Activated CD4-positive, alpha-beta T cell treated with anti-CD3 and anti-CD28 coated beads for 24 hours (primary cell): ENCODE measurements at regions not wholly inside any gene's neighbourhood (a gene's known extent, or its start where the extent isn't known, plus 50 kb on each side); places are given as distances from the start of the nearest gene placed in this dataset.

Experiments used
- DNase-seq, 2 donors: peaks; one replicate each; pipeline ENCODE4 v3.0.0-alpha.2; 2020; ENCODE audit warnings: low read depth in 2 of 2

- DNase-seq, result peak; percentile 41 to 42
Measured at GRCh38 chr15:46312133-46312740, 677.4 kb downstream of the SQOR start.

GRCh38 chr15:46315434-46315833, 680.6 kb downstream of the SQOR start:
- no peak for DNase-seq

DNA sequence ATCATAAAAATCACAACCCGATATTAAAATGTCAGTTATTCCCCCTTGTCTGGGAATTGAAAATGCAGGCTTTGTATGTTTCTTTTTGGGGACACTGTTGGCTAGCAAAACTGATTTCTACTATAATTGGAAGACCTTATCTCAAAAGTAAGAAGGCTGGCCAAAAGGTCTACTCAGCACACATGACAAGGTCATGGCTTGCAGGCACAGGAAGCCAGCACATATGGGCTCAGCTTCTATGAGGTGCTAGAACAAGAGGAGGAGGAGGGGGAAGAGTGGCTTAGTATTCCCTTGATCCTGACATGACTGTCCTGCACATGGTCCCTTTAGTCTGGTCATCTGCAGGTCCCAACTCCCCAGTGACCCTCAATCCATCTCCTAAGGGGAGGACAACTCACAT, 681.2 kb downstream of the SQOR start:
- no peak for DNase-seq

GRCh38 chr15:46317029-46317428, 682.2 kb downstream of the SQOR start:
- no peak for DNase-seq

- DNase-seq, result no peak
Measured at GRCh38 chr15:46322753-46323152, 687.9 kb downstream of the SQOR start.

DNA sequence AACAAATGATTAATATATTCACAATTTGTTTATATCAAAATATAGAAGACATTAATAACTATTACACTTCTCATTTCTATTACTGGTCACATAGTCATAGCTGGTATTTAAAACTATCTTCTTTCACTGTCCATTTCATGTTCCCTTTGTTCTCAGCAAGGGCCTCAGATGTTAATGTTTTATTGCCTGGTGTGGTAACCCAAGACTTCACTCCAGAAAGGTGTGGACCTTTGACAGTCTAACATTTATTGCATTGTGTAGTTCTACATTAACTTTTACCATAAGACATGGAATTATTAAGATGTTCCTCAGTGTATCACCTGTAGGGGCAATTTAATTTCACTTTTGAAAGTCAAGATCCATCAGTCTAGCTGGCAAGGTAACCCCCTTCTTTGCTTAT, 691.3 kb downstream of the SQOR start:
- no peak for DNase-seq

GRCh38 chr15:46328821-46329220, 694.0 kb downstream of the SQOR start:
- no peak for DNase-seq

GRCh38 chr15:46329876-46330275, 695.0 kb downstream of the SQOR start:
- DNase-seq, result no peak

- no peak for DNase-seq
Measured at GRCh38 chr15:46331546-46331945, 696.7 kb downstream of the SQOR start.

DNA sequence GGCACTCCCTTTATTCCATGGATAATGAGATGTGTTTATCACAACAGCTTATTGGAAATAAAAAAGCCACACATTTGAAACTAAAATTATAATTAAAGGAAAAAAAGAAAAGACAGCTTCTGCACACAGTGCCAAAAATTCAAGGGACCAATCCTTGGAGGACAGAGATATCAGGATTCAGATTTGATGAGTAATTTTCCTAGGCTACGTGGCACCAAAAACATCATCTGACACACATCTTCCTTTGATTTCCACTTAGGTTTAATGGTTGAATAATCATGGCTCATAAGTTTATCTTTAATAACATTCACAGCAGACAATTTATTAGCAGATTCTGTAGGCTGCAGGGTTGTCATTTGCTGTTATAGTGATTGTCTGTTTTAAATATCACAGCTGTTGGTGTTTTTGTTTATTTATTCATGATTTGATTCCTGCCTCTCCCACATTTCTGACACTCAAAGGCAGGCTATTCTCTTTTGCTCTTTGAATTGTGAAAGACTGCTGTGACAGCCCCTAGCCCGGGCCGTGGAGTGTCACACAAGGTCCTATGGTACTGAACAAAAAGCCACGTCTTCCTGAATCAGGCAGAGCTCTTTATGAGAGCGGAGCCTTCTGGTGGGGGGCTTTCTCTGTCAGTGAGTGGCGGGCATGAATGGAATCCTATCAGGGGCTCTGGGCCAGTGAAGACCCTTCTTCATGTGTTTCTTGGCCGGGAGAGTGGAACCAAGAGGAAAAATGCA, 708.5 kb downstream of the SQOR start:
- no peak for DNase-seq

- DNase-seq, result no peak
Measured at GRCh38 chr15:46344115-46344724, 709.4 kb downstream of the SQOR start.

DNA sequence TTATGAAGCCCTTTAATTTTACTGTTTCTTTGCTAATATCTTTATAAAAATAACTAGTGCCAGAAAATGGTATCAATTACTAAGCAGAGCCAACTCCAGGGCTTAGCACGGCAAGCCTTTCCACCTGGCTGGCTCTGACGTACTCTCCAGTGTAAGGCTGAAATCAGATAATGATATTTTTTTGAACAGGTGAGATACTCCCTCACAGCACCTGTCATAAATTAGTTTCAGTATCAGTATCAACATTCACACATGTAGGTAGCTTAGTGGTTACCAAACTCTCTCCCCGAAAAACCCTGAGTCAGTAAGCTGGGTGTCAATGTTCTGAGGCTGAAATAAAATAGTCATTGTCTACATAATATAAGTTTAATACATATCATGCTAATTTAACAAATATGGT, 710.1 kb downstream of the SQOR start:
- DNase-seq, result no peak

GRCh38 chr15:46354443-46354842, 719.6 kb downstream of the SQOR start:
- DNase-seq, result no peak

DNA sequence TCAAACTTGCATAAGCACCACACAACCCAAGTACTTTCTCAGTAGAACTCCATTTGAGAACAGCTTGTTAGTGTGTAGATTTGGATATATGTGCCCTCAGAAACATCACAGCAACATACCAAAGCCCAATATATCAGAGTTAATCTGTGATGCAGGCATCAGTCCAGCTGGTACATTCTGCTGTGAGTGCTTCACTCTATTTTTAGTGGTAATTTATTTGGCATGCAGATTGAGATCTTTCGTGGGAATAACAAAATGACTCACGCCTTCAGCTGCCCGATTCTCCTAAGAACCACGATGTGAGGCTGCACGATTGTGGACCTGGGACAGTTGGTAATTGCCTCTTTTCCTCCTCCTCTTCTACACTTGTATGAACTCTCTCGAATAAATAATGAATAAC, 730.7 kb downstream of the SQOR start:
- no peak for DNase-seq

GRCh38 chr15:46366360-46367007, 731.7 kb downstream of the SQOR start:
- DNase-seq, result no peak

DNA sequence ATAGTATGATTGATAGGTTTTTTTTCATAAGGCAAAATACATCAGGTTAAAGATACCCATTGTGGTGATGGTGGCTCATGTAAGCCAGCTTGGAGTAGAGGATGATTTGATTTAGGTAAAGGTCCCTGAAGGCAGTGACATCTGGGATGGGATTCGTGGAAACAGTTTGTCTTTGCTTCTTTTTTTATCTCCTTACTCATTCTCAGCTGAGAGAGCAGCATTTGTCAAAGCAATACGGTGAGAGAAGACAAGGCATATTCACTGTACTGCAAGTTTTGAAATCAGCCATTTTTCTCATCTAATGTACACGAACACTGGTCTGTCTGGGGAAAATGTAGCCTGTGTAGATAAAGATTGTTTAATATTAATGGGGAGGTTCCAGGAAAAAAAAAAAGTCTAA, 749.1 kb downstream of the SQOR start:
- DNase-seq, result no peak

DNA sequence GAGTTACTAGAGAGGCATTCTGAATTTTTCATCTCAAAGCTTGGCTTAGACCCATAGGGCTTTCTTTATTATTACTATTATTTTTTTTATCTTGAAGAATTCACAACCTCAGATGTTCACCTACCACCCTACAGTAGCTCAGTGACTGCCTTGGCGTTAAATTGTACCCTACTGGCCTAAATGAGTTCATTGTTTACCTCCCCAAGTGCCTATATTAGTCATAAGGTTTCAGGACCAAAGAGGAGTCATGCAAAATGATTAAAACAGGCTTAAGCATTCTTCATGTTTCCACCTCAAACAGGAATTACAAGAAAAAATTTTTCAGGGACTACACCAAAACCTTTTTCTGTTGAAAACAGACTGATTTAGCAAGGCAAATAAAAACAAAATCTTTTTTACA, 751.5 kb downstream of the SQOR start:
- no peak for DNase-seq

DNA sequence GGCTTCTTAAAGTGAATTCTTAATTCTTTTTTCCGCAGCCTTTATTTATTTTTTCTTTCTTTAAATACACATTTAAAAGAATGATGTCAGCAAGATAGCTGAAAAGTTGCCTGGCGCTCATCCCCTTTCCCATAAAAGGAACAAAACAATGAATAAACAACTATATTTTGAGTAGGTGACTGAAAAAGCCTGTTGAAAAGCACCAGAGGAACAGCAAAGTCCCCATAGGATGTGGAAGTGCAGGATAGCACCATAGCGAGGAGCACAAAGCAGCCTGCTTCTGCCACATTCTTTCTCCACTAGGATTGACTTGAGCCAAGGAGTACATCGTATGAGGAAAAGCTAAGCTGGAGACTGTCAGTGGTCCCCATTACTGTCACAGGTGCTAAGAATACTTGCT, 754.9 kb downstream of the SQOR start:
- DNase-seq, result no peak

DNA sequence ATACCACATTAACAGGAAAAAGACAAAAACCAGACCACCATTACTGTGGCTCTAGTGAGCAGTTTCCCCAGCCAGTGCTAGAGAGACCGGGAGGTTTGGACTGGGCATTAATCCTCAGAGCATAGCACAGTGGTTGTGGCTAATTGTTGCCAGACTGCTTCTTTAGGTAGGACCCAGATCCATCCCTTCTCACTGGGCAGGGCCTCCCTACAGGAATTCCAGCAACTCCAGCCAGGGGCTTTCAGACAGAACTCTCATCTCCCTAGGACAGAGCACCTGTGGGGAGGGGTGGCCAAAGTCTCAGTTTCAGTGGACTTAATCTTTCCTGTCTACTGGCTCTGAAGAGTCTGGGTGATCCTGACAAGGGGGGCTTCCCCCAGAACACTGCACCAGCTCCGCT, 759.6 kb downstream of the SQOR start:
- DNase-seq, result no peak

- no peak for DNase-seq
Measured at GRCh38 chr15:46408312-46408711, 773.5 kb downstream of the SQOR start.

DNA sequence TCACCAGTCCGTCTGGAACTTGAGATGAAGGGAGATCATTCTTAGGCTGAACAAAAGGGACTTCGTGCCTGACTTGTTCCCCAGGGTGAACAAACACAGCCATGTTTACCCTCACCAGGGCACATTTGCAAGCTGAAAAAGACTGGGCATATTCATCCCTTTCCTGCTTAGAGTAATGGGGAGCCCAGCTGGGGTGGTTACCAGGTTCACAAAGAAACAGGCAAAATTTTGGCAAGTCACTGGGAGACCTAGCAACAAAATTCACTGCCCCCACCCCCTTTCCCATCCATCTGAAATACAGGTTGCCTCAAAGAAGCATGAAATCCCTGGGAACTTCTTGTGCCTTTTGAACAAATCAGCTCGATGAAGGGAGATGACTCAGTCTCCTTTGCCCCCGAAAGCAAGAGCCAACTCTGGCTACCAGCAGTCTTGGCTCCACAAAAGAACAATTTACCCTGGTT, 775.0 kb downstream of the SQOR start:
- DNase-seq, result no peak

DNA sequence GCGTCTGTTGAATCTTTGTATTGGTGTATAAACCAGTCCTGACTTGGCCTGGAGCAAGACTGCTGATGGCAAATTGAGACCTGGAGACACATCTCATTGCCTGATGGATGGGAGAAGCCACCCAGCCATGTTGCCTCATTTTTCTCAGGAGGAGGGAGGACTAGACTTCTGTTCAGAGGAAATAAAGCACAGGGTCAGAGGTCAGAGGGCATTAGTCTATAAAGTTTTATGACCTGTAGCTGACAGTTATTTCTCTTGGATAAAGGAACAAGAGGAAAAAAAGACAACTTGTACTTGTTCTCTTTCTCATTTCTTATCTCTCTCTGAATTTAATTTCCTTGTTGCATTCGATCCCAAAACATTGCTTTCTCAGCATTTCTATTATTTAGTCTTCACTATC, 775.9 kb downstream of the SQOR start:
- no peak for DNase-seq

DNA sequence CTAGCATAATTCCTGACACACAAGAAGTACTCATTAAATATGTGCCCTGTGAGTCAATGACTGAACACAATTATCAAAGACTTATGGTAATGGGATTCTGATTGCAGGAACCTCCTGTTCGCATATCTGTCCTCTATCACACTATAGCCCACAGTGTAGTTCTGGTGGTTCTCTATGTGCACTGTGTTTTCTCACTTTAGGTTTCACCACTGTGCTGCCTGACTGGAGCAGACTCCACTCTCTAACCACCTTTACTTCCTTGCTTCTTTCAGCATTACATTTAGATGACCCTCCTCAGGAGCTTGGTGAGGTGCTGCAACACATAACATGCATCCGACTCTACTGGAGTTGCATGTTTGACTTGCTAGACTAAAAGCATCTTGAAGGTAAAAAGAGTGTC, 777.1 kb downstream of the SQOR start:
- DNase-seq, result no peak
